IMR-90 (cell line): ENCODE measurements at regions not wholly inside any gene's neighbourhood (a gene's known extent, or its start where the extent isn't known, plus 50 kb on each side); places are given as distances from the start of the nearest gene placed in this dataset.
"Not testable (repeated sequence)": the region's sequence is repeated elsewhere in the genome, so short reads cannot be mapped to it uniquely, and the experiment has no call there.

Experiments used
- ATAC-seq: fragments of 200-7000 bp; cut with Tn5 transposase; 2 replicates; pipeline ENCODE4 v1.9.1; 2020; ENCODE audit warnings: low read depth, mild to moderate bottlenecking, moderate library complexity
- BruUV-seq: library from RNA; stranded (reverse); fragments of 400-500 nt; replicated peaks from 2 replicates; lab custom pipeline; 2021; lab: Mats Ljungman, UMichigan
- CTCF ChIA-PET: fragments of 300-600 bp; formaldehyde crosslinking; extraction: SDS; loops from one replicate; lab custom pipeline; 2021; ENCODE audit warnings: antibody characterized with exemption; lab: Yijun Ruan, JAX
- POLR2A ChIA-PET: fragments of 300-600 bp; sonication (Branson Sonifier 250); formaldehyde crosslinking; loops from one replicate; lab custom pipeline; 2022; ENCODE audit warnings: antibody characterized with exemption; ENCODE audit not compliant: unreplicated experiment; lab: Charles Lee
- DNase-seq: peaks from one replicate; pipeline ENCODE4 v3.0.0; 2013
- H2AFZ ChIP-seq: replicated peaks from 2 replicates; pipeline ENCODE3; 2013; ENCODE audit warnings: low read length, mild to moderate bottlenecking; ENCODE audit not compliant: poor library complexity
- H2AK5ac ChIP-seq: 2 replicates; pipeline ENCODE4 v1.6.1; 2013; ENCODE audit warnings: low read depth, low read length, inconsistent platforms
- H2AK9ac ChIP-seq: replicated peaks from 2 replicates; pipeline ENCODE3; 2013; ENCODE audit warnings: mild to moderate bottlenecking, low read depth, low read length, moderate library complexity; ENCODE audit not compliant: poor library complexity
- H2BK120ac ChIP-seq: 2 replicates; pipeline ENCODE4 v1.6.1; 2013; ENCODE audit warnings: low read depth, low read length, inconsistent platforms
- H2BK15ac ChIP-seq: 3 replicates; pipeline ENCODE4 v1.6.1; 2013; ENCODE audit warnings: low read depth, low read length, inconsistent platforms
- H2BK20ac ChIP-seq: 2 replicates; pipeline ENCODE4 v1.6.1; 2013; ENCODE audit warnings: low read depth, mild to moderate bottlenecking, inconsistent platforms, low read length, moderate library complexity
- H2BK5ac ChIP-seq: 2 replicates; pipeline ENCODE4 v1.6.1; 2013; ENCODE audit warnings: mild to moderate bottlenecking, low read depth, low read length, inconsistent platforms; ENCODE audit not compliant: poor library complexity, severe bottlenecking
- H3K14ac ChIP-seq: replicated peaks from 2 replicates; pipeline ENCODE4 v1.6.1; 2013; ENCODE audit warnings: low read depth, low read length, inconsistent platforms
- H3K18ac ChIP-seq: 2 replicates; pipeline ENCODE4 v1.6.1; 2013; ENCODE audit warnings: low read depth, low read length, control low read depth
- H3K23ac ChIP-seq: 2 replicates; pipeline ENCODE4 v1.6.1; 2013; ENCODE audit warnings: low read depth, low read length, inconsistent platforms
- H3K27ac ChIP-seq: 2 replicates; pipeline ENCODE4 v1.5.1; 2013; ENCODE audit warnings: mild to moderate bottlenecking, control low read depth, low read length; ENCODE audit not compliant: insufficient read depth
- H3K27me3 ChIP-seq: 2 replicates; pipeline ENCODE4 v1.6.1; 2013; ENCODE audit warnings: low read length; ENCODE audit not compliant: control insufficient read depth, insufficient read depth
- H3K36me3 ChIP-seq: 2 replicates; pipeline ENCODE4 v1.6.1; 2013; ENCODE audit warnings: low read length, mixed read lengths; ENCODE audit not compliant: control insufficient read depth, insufficient read depth
- H3K4ac ChIP-seq: 2 replicates; pipeline ENCODE4 v1.6.1; 2013; ENCODE audit warnings: low read depth, low read length, inconsistent platforms
- H3K4me1 ChIP-seq: 2 replicates; pipeline ENCODE4 v1.6.1; 2013; ENCODE audit warnings: low read length, mixed read lengths; ENCODE audit not compliant: control insufficient read depth, insufficient read depth
- H3K4me2 ChIP-seq: 2 replicates; pipeline ENCODE4 v1.6.1; 2013; ENCODE audit warnings: low read depth, mild to moderate bottlenecking, control low read depth, low read length, moderate library complexity
- H3K4me3 ChIP-seq: 2 replicates; pipeline ENCODE4 v1.5.1; 2013; ENCODE audit warnings: low read depth, mild to moderate bottlenecking, control low read depth, low read length, moderate library complexity; ENCODE audit not compliant: insufficient read depth
- H3K56ac ChIP-seq: 2 replicates; pipeline ENCODE4 v1.6.1; 2013; ENCODE audit warnings: low read length, inconsistent platforms; ENCODE audit not compliant: insufficient read depth; ENCODE audit errors: extremely low read depth
- H3K79me1 ChIP-seq, 2 experiments: 2 replicates each; pipeline ENCODE4 v1.6.1; 2013; ENCODE audit warnings: low read length in 2 of 2, inconsistent platforms in 1 of 2, low read depth in 1 of 2
- H3K9ac ChIP-seq: 2 replicates; pipeline ENCODE4 v1.6.1; 2013; ENCODE audit warnings: low read depth, low read length, control low read depth
- H3K9me1 ChIP-seq: 2 replicates; pipeline ENCODE4 v1.6.1; 2013; ENCODE audit warnings: low read length, inconsistent platforms; ENCODE audit not compliant: insufficient read depth
- H3K9me3 ChIP-seq: 2 replicates; pipeline ENCODE4 v1.6.1; 2013; ENCODE audit warnings: low read length; ENCODE audit not compliant: control insufficient read depth, insufficient read depth
- H4K20me1 ChIP-seq: 2 replicates; pipeline ENCODE4 v1.6.1; 2013; ENCODE audit warnings: low read length, inconsistent platforms; ENCODE audit not compliant: insufficient read depth
- H4K5ac ChIP-seq: 2 replicates; pipeline ENCODE4 v1.6.1; 2013; ENCODE audit warnings: mild to moderate bottlenecking, low read depth, low read length, control low read depth
- H4K8ac ChIP-seq, 2 experiments: 2 replicates each; pipeline ENCODE4 v1.6.1; 2013; ENCODE audit warnings: low read depth in 2 of 2, low read length in 2 of 2, control low read depth in 1 of 2, inconsistent platforms in 1 of 2
- H4K91ac ChIP-seq: 2 replicates; pipeline ENCODE4 v1.6.1; 2013; ENCODE audit warnings: low read depth, low read length, inconsistent platforms; ENCODE audit not compliant: insufficient read depth
- BHLHE40 ChIP-seq: fragments of 150-350 bp; IDR thresholded peaks from 2 replicates; pipeline ENCODE4 v1.6.1; 2016; ENCODE audit warnings: mild to moderate bottlenecking, low read depth, low read length
- MXI1 ChIP-seq: IDR thresholded peaks from 2 replicates; pipeline ENCODE4 v1.6.1; 2012; ENCODE audit warnings: low read depth, mild to moderate bottlenecking, low read length, moderate library complexity, borderline replicate concordance
- NFE2L2 ChIP-seq: fragments of 150-350 bp; IDR thresholded peaks from 2 replicates; pipeline ENCODE4 v1.6.1; 2016; ENCODE audit warnings: low read depth, mild to moderate bottlenecking, low read length
- RAD21 ChIP-seq: IDR thresholded peaks from 2 replicates; pipeline ENCODE4 v1.6.1; 2012; ENCODE audit warnings: low read length, improper control_type of control experiment
- RFX5 ChIP-seq: IDR thresholded peaks from 2 replicates; pipeline ENCODE4 v1.8.0; 2012; ENCODE audit warnings: low read depth, mild to moderate bottlenecking, low read length, moderate library complexity
- WGBS, 2 experiments: methylation state at CpG; one replicate each; pipeline versions ENCODE4 v1.1.5 to v1.1.7; 2013; ENCODE audit warnings: missing lambda C conversion rate in 2 of 2; ENCODE audit not compliant: insufficient read length in 1 of 2; ENCODE audit errors: extremely low coverage in 2 of 2; 5-methylcytosine and 5-hydroxymethylcytosine counted together
- dilution Hi-C: fragments of 300-500 bp; cut with HindIII; formaldehyde crosslinking; loops from one replicate; pipeline ENCODE4 v1.14.3; 2018; ENCODE audit warnings: low sequenced_read_pairs; ENCODE audit not compliant: unreplicated experiment
- in situ Hi-C: fragments of 300-500 bp; cut with MboI; formaldehyde crosslinking; loops from 3 replicates; pipeline ENCODE4 v1.14.3; 2019; ENCODE audit warnings: low sequenced_read_pairs, inconsistent platforms, mixed read lengths
- intact Hi-C: fragments of 100-400 bp; cut with micrococcal nuclease; formaldehyde crosslinking; loops from 2 replicates; pipeline ENCODE4 v1.10.0; 2022
- TF ChIP-seq, protein P1 (sequence below): fragments of 150-350 bp; IDR thresholded peaks from 2 replicates; pipeline ENCODE4 v1.6.1; 2016; ENCODE audit warnings: low read depth, mild to moderate bottlenecking, low read length, moderate library complexity, borderline replicate concordance

DNA sequence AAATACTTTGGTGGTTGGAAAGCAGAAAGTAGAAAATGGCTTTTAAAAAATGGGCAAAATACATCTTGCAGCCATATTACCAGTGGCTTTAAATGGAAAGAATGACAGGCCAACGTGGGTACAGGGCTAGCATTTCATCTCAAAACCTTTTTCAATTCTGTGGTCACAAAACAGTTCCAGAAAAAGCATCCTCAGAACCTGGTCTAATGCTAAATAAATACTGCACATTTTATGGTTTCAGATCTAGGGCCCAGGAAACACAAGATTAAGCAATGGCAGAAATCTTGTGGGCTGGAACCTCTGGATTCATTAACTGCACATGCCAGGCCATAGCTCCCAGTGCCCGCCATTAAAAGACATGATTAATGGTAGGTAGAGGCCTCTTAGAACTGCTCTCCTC lies 470.2 kb upstream of the RASGRP1 start:
- ChIA-PET POLR2A (no interaction called here), CTCF (no interaction called here)
- Histone ChIP-seq H2AFZ (no peak overlapping the region), H2AK9ac (no peak overlapping the region), H2BK120ac (no peak overlapping the region), H3K36me3 (no peaks in the 10 kb centered on the region; the same call in 1 of the 2 replicates), H3K27ac (no peak overlapping the region), H4K8ac (no peak overlapping the region), H3K56ac (no peak overlapping the region), H3K79me1 (no peaks in the 10 kb centered on the region), H3K4me1 (peaks cover 3% of the 10 kb centered on the region), H3K18ac (no peak overlapping the region), H3K4me2 (no peak overlapping the region), H2BK20ac (no peak overlapping the region), H3K9me3 (no peaks in the 10 kb centered on the region), H4K5ac (no peak overlapping the region), H2BK5ac (no peak overlapping the region), H3K9me1 (no peaks in the 10 kb centered on the region), H2BK15ac (no peak overlapping the region), H4K20me1 (no peaks in the 10 kb centered on the region), H3K23ac (no peak overlapping the region), H2AK5ac (no peak overlapping the region), H3K4me3 (no peak overlapping the region), H4K91ac (no peak overlapping the region), H3K27me3 (no peaks in the 10 kb centered on the region), H3K9ac (no peak overlapping the region), H3K4ac (no peak overlapping the region), H3K14ac (no peak overlapping the region)
- WGBS, 2 experiments: no CpG with 5 or more reads among the region's 2 CpGs
- ATAC-seq: no peak
- intact Hi-C loops (no loop called here), dilution Hi-C loops (no loop called here), in situ Hi-C loops (no loop called here)
- BruUV-seq: no TSS peak
- TF ChIP-seq RFX5 (no peak), MXI1 (no peak), BHLHE40 (no peak), RAD21 (no peak), NFE2L2 (no peak)
- TF ChIP-seq, protein P1, sequence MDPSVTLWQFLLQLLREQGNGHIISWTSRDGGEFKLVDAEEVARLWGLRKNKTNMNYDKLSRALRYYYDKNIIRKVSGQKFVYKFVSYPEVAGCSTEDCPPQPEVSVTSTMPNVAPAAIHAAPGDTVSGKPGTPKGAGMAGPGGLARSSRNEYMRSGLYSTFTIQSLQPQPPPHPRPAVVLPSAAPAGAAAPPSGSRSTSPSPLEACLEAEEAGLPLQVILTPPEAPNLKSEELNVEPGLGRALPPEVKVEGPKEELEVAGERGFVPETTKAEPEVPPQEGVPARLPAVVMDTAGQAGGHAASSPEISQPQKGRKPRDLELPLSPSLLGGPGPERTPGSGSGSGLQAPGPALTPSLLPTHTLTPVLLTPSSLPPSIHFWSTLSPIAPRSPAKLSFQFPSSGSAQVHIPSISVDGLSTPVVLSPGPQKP: no peak
- DNase-seq: no peak

DNA sequence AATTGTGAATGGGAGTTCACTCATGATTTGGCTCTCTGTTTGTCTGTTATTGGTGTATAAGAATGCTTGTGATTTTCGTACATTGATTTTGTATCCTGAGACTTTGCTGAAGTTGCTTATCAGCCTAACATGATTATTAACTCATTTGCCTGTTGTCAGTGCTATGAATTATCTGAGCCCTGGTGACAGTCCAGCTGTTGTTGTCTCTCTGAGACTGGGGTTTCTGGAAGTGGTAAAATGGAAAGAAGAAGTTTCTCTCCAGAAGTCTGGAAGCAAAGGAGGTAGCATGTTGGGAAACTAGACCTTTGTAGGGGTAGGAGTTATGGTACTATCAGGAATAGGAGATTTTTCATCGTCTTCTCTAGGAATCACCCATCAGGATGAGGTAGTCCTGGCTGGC lies 473.0 kb upstream of the RASGRP1 start:
- ATAC-seq, H3K9me1 ChIP-seq, H3K9ac ChIP-seq, H2AFZ ChIP-seq, H3K4ac ChIP-seq, H3K27me3 ChIP-seq, H4K20me1 ChIP-seq, DNase-seq, H3K4me3 ChIP-seq, H3K18ac ChIP-seq, BruUV-seq, dilution Hi-C loops, H2BK120ac ChIP-seq, intact Hi-C loops, H3K36me3 ChIP-seq, in situ Hi-C loops, H2BK15ac ChIP-seq, H3K4me2 ChIP-seq, H4K91ac ChIP-seq, CTCF ChIA-PET, H3K23ac ChIP-seq, H2AK5ac ChIP-seq, H3K14ac ChIP-seq, H3K4me1 ChIP-seq, H3K9me3 ChIP-seq, H3K56ac ChIP-seq, H4K8ac ChIP-seq, H3K79me1 ChIP-seq, H2AK9ac ChIP-seq, H3K27ac ChIP-seq, H2BK5ac ChIP-seq, POLR2A ChIA-PET, H4K5ac ChIP-seq, H2BK20ac ChIP-seq: not testable (repeated sequence)
- no CpG with 5 or more reads among the region's 2 CpGs for WGBS, 2 experiments
